ENCODE measurements at regions not wholly inside any gene's neighbourhood (a gene's known extent, or its start where the extent isn't known, plus 50 kb on each side); places are given as distances from the start of the nearest gene placed in this dataset.

- DNase-seq (ENCODE audit: low read depth): no peak
These were observed 111.1 kb upstream of the ARHGAP5 start for GRCh38 chr14:31965735-31966598.

- no peak for DNase-seq (ENCODE audit: low read depth)
These were observed 110.0 kb upstream of the ARHGAP5 start for GRCh38 chr14:31966896-31967668.

GRCh38 chr14:31967669-31967975 lies 109.5 kb upstream of the ARHGAP5 start:
- DNase-seq (ENCODE audit: low read depth): no peak

GRCh38 chr14:31968107-31968810 lies 108.8 kb upstream of the ARHGAP5 start:
- no peak for DNase-seq (ENCODE audit: low read depth)

GRCh38 chr14:31968956-31969698 lies 108.0 kb upstream of the ARHGAP5 start:
- DNase-seq (ENCODE audit: low read depth): no peak

- DNase-seq (ENCODE audit: low read depth): no peak
These were observed 107.3 kb upstream of the ARHGAP5 start for GRCh38 chr14:31969699-31970240.

GRCh38 chr14:31970744-31971143 lies 106.4 kb upstream of the ARHGAP5 start:
- DNase-seq (ENCODE audit: low read depth): no peak

- DNase-seq (ENCODE audit: low read depth): no peak
These were observed 105.5 kb upstream of the ARHGAP5 start for GRCh38 chr14:31971612-31972011.

- DNase-seq (ENCODE audit: low read depth): no peak
These were observed 100.0 kb upstream of the ARHGAP5 start for GRCh38 chr14:31977001-31977556.

GRCh38 chr14:31978423-31978822 lies 98.7 kb upstream of the ARHGAP5 start:
- no peak for DNase-seq (ENCODE audit: low read depth)

GRCh38 chr14:31982642-31983041 lies 94.5 kb upstream of the ARHGAP5 start:
- DNase-seq (ENCODE audit: low read depth): no peak

- DNase-seq (ENCODE audit: low read depth): no peak
These were observed 90.7 kb upstream of the ARHGAP5 start for GRCh38 chr14:31986405-31986804.

- DNase-seq (ENCODE audit: low read depth): no peak
These were observed 89.4 kb upstream of the ARHGAP5 start for GRCh38 chr14:31987721-31988120.

GRCh38 chr14:31988244-31988643 lies 88.9 kb upstream of the ARHGAP5 start:
- no peak for DNase-seq (ENCODE audit: low read depth)

GRCh38 chr14:31990183-31990857 lies 86.8 kb upstream of the ARHGAP5 start:
- DNase-seq (ENCODE audit: low read depth): no peak

GRCh38 chr14:31990926-31991572 lies 86.1 kb upstream of the ARHGAP5 start:
- no peak for DNase-seq (ENCODE audit: low read depth)

GRCh38 chr14:31992011-31992447 lies 85.1 kb upstream of the ARHGAP5 start:
- no peak for DNase-seq (ENCODE audit: low read depth)

GRCh38 chr14:31993521-31993951 lies 83.6 kb upstream of the ARHGAP5 start:
- DNase-seq (ENCODE audit: low read depth): no peak

GRCh38 chr14:31994391-31995033 lies 82.6 kb upstream of the ARHGAP5 start:
- no peak for DNase-seq (ENCODE audit: low read depth)

GRCh38 chr14:32003585-32003984 lies 73.5 kb upstream of the ARHGAP5 start:
- DNase-seq (ENCODE audit: low read depth): no peak
